ENCODE measurements at regions not wholly inside any gene's neighbourhood (a gene's known extent, or its start where the extent isn't known, plus 50 kb on each side); places are given as distances from the start of the nearest gene placed in this dataset.

- no peak for TF ChIP-seq CTCF (IDR thresholded peaks at IDR 0.05)
- no peak for TF ChIP-seq EP300 (IDR thresholded peaks at IDR 0.05; ENCODE audit: borderline replicate concordance in 1 of 2, low read depth in 1 of 2, low read length in 1 of 2)
- TF ChIP-seq TCF12 (IDR thresholded peaks at IDR 0.05): no peak
- no peak for TF ChIP-seq SMC3 (IDR thresholded peaks at IDR 0.05; ENCODE audit: low read depth, low read length)
- TF ChIP-seq YY1 (IDR thresholded peaks at IDR 0.05; ENCODE audit: low read depth): no peak
- TF ChIP-seq ELF1 (IDR thresholded peaks at IDR 0.05): no peak
- no peak for TF ChIP-seq RAD21 (IDR thresholded peaks at IDR 0.05; ENCODE audit: low read length)
- TF ChIP-seq USF1 (IDR thresholded peaks at IDR 0.05; ENCODE audit: borderline replicate concordance, low read depth): no peak
- TF ChIP-seq TEAD4 (IDR thresholded peaks at IDR 0.05; ENCODE audit: borderline replicate concordance, insufficient read depth): no peak
- TF ChIP-seq MAX (IDR thresholded peaks at IDR 0.05; ENCODE audit: low read depth): no peak
- no peak for TF ChIP-seq POLR2AphosphoS5 (IDR thresholded peaks at IDR 0.05; ENCODE audit: low read depth, low read length)
- no peak for TF ChIP-seq TAF1 (IDR thresholded peaks at IDR 0.05; ENCODE audit: borderline replicate concordance, low read depth, low read length)
Observed at GRCh38 chr11:34755671-34756070, 134.8 kb downstream of the EHF start.
